ENCODE measurements at regions not wholly inside any gene's neighbourhood (a gene's known extent, or its start where the extent isn't known, plus 50 kb on each side); places are given as distances from the start of the nearest gene placed in this dataset.

GRCh38 chr4:122205687-122206086 lies 53.6 kb downstream of the BLTP1 start:
- TF ChIP-seq ZFP30 (CRISPR knock-in tag; IDR thresholded peaks at IDR 0.05), result no peak
- TF ChIP-seq ZNF70 (CRISPR knock-in tag; IDR thresholded peaks at IDR 0.05), result no peak
- no peak for TF ChIP-seq TOX (CRISPR knock-in tag; IDR thresholded peaks at IDR 0.05; ENCODE audit: borderline replicate concordance)
- TF ChIP-seq, protein P1, sequence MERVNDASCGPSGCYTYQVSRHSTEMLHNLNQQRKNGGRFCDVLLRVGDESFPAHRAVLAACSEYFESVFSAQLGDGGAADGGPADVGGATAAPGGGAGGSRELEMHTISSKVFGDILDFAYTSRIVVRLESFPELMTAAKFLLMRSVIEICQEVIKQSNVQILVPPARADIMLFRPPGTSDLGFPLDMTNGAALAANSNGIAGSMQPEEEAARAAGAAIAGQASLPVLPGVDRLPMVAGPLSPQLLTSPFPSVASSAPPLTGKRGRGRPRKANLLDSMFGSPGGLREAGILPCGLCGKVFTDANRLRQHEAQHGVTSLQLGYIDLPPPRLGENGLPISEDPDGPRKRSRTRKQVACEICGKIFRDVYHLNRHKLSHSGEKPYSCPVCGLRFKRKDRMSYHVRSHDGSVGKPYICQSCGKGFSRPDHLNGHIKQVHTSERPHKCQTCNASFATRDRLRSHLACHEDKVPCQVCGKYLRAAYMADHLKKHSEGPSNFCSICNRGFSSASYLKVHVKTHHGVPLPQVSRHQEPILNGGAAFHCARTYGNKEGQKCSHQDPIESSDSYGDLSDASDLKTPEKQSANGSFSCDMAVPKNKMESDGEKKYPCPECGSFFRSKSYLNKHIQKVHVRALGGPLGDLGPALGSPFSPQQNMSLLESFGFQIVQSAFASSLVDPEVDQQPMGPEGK (CRISPR knock-in tag; IDR thresholded peaks at IDR 0.05; ENCODE audit: borderline replicate concordance), result no peak

Data from SK-N-SH treated with all-trans-retinoic acid at 6 μM for 48 hours (cell line).